Rectal smooth muscle tissue (tissue), 1 donor: ENCODE measurements at regions not wholly inside any gene's neighbourhood (a gene's known extent, or its start where the extent isn't known, plus 50 kb on each side); places are given as distances from the start of the nearest gene placed in this dataset.

Experiments used
- H3K27ac ChIP-seq: one replicate; pipeline ENCODE4 v1.7.0; 2013; ENCODE audit warnings: low read depth, low read length, inconsistent platforms
- H3K27me3 ChIP-seq: one replicate; pipeline ENCODE4 v1.7.0; 2013; ENCODE audit warnings: low read length; ENCODE audit not compliant: control insufficient read depth, insufficient read depth
- H3K36me3 ChIP-seq: one replicate; pipeline ENCODE4 v1.7.0; 2013; ENCODE audit warnings: low read length; ENCODE audit not compliant: control insufficient read depth, insufficient read depth
- H3K4me1 ChIP-seq: one replicate; pipeline ENCODE4 v1.7.0; 2013; ENCODE audit warnings: low read length; ENCODE audit not compliant: control insufficient read depth, insufficient read depth
- H3K4me3 ChIP-seq: one replicate; pipeline ENCODE4 v1.7.0; 2013; ENCODE audit warnings: low read length
- H3K9ac ChIP-seq: one replicate; pipeline ENCODE4 v1.7.0; 2013; ENCODE audit warnings: low read length

GRCh38 chr15:48017747-48018146, 103.0 kb upstream of the SLC24A5 start:
- no peaks in the 10 kb centered on the region for H3K27me3 ChIP-seq
- H3K4me3 ChIP-seq: no peak overlapping the region
- peaks cover 2% of the 10 kb centered on the region for H3K4me1 ChIP-seq
- no peak overlapping the region for H3K27ac ChIP-seq
- no peak overlapping the region for H3K9ac ChIP-seq
- no peaks in the 10 kb centered on the region for H3K36me3 ChIP-seq

GRCh38 chr15:48020166-48020565, 100.6 kb upstream of the SLC24A5 start:
- Histone ChIP-seq H3K27me3 (no peaks in the 10 kb centered on the region), H3K9ac (no peak overlapping the region), H3K36me3 (no peaks in the 10 kb centered on the region), H3K4me1 (peaks cover 2% of the 10 kb centered on the region), H3K4me3 (no peak overlapping the region), H3K27ac (no peak overlapping the region)

DNA sequence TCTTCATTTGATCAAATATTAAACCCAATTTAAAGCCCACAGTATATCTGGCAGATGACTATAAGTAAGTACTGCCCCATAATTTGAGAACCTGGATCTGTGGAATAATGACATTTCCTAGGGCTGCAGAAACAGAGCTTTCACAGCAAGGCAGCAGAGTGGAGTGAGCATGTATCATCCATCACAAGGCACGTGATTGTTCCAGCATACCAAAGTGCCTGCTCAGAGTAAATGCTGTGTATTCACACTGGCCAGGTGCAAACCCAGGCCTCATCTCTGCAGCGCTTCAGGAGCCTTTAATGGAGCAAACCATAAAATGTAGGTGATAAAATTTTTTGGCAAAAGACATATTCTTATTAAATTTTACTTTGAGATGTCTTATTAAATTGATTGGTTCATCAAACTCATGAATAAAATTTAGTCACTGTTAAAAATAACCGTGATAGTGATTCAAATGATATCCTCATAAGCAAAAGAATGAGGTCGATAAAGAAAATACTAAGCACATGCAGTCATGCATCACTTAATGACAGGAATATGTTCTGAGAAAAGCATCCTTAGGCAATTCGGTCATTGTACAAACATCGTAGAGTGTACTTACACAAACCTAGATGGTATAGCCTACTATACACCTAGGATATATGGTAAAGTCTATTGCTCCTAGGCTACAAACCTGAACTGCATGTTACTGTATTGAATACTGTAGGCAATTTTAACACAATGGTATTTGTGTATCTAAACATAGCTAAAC, 99.3 kb upstream of the SLC24A5 start:
- Histone ChIP-seq H3K27me3 (no peaks in the 10 kb centered on the region), H3K4me1 (peaks cover 2% of the 10 kb centered on the region), H3K4me3 (no peak overlapping the region), H3K36me3 (no peaks in the 10 kb centered on the region), H3K9ac (no peak overlapping the region), H3K27ac (no peak overlapping the region)

- no peaks in the 10 kb centered on the region for H3K36me3 ChIP-seq
- H3K4me3 ChIP-seq: no peak overlapping the region
- H3K4me1 ChIP-seq: peaks cover 2% of the 10 kb centered on the region
- no peak overlapping the region for H3K9ac ChIP-seq
- no peaks in the 10 kb centered on the region for H3K27me3 ChIP-seq
- no peak overlapping the region for H3K27ac ChIP-seq
Measured at GRCh38 chr15:48025118-48025517, 95.7 kb upstream of the SLC24A5 start.

- no peak overlapping the region for H3K9ac ChIP-seq
- no peak overlapping the region for H3K27ac ChIP-seq
- H3K27me3 ChIP-seq: no peaks in the 10 kb centered on the region
- H3K4me1 ChIP-seq: no peaks in the 10 kb centered on the region
- no peak overlapping the region for H3K4me3 ChIP-seq
- H3K36me3 ChIP-seq: no peaks in the 10 kb centered on the region
Measured at GRCh38 chr15:48028712-48029111, 92.1 kb upstream of the SLC24A5 start.

GRCh38 chr15:48029642-48030041, 91.1 kb upstream of the SLC24A5 start:
- H3K4me1 ChIP-seq: no peaks in the 10 kb centered on the region

DNA sequence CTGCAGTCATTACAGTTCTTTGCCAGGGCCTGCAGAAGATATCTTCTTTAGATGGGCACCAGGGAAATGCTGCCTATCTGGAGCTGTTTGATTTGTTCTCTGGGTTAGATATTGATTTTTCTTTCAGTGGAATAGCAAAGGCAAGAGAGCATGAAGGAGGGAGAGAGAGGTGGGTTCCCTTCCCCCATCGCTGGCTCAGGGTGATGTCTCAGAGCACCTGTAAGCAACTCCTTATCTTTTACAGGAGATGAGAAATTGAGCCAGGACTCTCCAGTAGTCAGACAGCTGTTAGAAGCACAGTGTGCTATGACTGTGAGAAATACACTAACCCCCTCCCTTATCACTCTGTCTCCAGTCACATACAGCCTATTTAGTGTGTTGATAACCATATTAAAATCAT, 89.3 kb upstream of the SLC24A5 start:
- no peaks in the 10 kb centered on the region for H3K4me1 ChIP-seq
- H3K4me3 ChIP-seq: no peak overlapping the region
- no peak overlapping the region for H3K27ac ChIP-seq
- H3K27me3 ChIP-seq: no peaks in the 10 kb centered on the region
- H3K36me3 ChIP-seq: no peaks in the 10 kb centered on the region
- no peak overlapping the region for H3K9ac ChIP-seq

More at GRCh38 chr15:48029642-48030041, 91.1 kb upstream of the SLC24A5 start:
- H3K4me3 ChIP-seq: no peak overlapping the region
- H3K27ac ChIP-seq: no peak overlapping the region
- H3K36me3 ChIP-seq: no peaks in the 10 kb centered on the region
- H3K27me3 ChIP-seq: no peaks in the 10 kb centered on the region
- no peak overlapping the region for H3K9ac ChIP-seq

DNA sequence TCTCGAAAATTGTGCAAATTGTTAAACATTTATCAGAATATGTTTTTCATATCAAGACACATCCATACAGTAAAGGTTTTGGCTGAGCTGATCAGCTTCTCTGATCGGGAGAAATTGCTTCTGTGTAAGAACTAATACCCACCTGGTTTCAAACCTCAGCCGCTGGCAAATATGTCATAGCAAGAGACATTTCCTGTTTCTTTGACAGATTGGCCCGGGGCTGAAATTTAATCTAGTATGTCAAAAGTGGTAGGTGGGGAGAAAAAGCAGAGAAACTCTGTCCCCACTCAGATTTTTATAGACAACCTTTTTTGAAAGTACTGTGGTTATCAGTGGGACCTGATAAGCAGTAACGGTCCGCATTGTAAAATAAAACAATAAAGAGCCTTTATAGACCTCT, 88.8 kb upstream of the SLC24A5 start:
- H3K27ac ChIP-seq: no peak overlapping the region
- H3K4me1 ChIP-seq: no peaks in the 10 kb centered on the region
- H3K36me3 ChIP-seq: no peaks in the 10 kb centered on the region
- H3K9ac ChIP-seq: no peak overlapping the region
- H3K4me3 ChIP-seq: no peak overlapping the region
- no peaks in the 10 kb centered on the region for H3K27me3 ChIP-seq

DNA sequence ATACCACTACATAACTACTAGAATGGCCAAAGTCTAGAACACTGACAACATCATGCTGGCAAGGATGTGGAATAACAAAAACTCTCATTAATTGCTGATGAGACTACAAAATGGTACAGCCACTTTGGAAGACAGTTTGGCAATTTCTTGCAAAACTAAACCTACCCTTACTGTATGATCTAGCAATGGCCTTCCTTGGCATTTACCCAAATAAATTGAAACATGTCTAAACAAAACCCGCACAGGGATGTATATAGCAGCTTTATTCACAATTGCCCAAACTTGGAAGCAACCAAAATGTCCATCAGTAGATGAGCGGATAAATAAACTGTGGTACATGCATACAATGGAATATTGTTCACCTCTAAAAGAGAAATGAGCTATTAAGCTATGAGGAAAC, 87.9 kb upstream of the SLC24A5 start:
- Histone ChIP-seq H3K27ac (no peak overlapping the region), H3K9ac (no peak overlapping the region), H3K27me3 (no peaks in the 10 kb centered on the region), H3K4me3 (no peak overlapping the region), H3K36me3 (no peaks in the 10 kb centered on the region), H3K4me1 (no peaks in the 10 kb centered on the region)

- H3K27me3 ChIP-seq: no peaks in the 10 kb centered on the region
Measured at GRCh38 chr15:48038221-48038620, 82.6 kb upstream of the SLC24A5 start.

GRCh38 chr15:48040166-48040817, 80.5 kb upstream of the SLC24A5 start:
- Histone ChIP-seq H3K4me1 (no peaks in the 10 kb centered on the region), H3K9ac (no peak overlapping the region), H3K27me3 (no peaks in the 10 kb centered on the region), H3K36me3 (no peaks in the 10 kb centered on the region), H3K27ac (no peak overlapping the region), H3K4me3 (no peak overlapping the region)

More at GRCh38 chr15:48038221-48038620, 82.6 kb upstream of the SLC24A5 start:
- H3K27ac ChIP-seq: no peak overlapping the region
- no peak overlapping the region for H3K4me3 ChIP-seq
- H3K4me1 ChIP-seq: no peaks in the 10 kb centered on the region
- H3K36me3 ChIP-seq: no peaks in the 10 kb centered on the region
- no peak overlapping the region for H3K9ac ChIP-seq

GRCh38 chr15:48041454-48041853, 79.3 kb upstream of the SLC24A5 start:
- H3K4me3 ChIP-seq: no peak overlapping the region
- H3K9ac ChIP-seq: no peak overlapping the region
- H3K36me3 ChIP-seq: no peaks in the 10 kb centered on the region
- no peaks in the 10 kb centered on the region for H3K27me3 ChIP-seq
- no peak overlapping the region for H3K27ac ChIP-seq
- H3K4me1 ChIP-seq: no peaks in the 10 kb centered on the region
